ENCODE measurements at regions not wholly inside any gene's neighbourhood (a gene's known extent, or its start where the extent isn't known, plus 50 kb on each side); places are given as distances from the start of the nearest gene placed in this dataset.

GRCh38 chr5:162502780-162503179, 435.2 kb downstream of the GABRG2 start:
- TF ChIP-seq CTCF (IDR thresholded peaks at IDR 0.05) (no peak), POLR2A (IDR thresholded peaks at IDR 0.05) (no peak)
